RKO (cell line): ENCODE measurements at regions not wholly inside any gene's neighbourhood (a gene's known extent, or its start where the extent isn't known, plus 50 kb on each side); places are given as distances from the start of the nearest gene placed in this dataset.
"Not testable (repeated sequence)": the region's sequence is repeated elsewhere in the genome, so short reads cannot be mapped to it uniquely, and the experiment has no call there.

Source experiments
- DNase-seq: peaks from one replicate; pipeline ENCODE4 v3.0.0-alpha.2; 2016; ENCODE audit warnings: low spot score

DNA sequence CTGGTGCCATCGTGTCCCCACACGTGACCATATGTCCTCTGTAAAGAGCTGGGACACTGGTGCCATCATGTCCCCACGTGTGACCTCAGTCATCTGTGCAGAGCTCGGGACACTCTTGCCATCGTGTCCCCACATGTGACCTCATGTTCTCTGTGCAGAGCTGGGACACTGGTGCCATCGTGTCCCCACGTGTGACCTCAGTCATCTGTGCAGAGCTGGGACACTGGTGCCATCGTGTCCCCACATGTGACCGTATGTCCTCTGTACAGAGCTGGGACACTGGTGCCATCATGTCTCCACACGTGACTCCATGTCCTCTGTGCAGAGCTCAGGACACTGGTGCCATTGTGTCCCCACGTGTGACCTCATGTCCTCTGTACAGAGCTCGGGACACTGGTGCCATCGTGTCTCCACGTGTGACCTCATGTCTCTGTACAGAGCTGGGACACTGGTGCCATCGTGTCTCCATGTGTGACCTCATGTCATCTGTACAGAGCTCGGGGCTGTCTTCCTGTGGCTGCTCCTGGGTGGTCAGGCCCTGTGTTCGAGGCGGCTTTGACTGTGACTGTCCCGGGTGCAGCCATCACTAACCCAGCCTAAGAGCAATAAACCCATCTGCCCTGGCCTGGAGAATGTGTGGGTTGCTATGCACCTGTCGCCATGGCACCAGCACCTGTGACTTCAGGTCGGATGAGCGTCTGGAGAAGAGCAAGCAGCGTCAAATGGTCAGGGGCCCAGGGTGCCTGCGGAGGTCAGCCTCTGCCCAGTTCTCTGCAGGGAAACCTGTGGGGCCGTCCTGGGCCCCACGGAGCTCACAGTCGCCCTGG lies 334.4 kb downstream of the ADGRD1 start:
- DNase-seq: no peak

DNA sequence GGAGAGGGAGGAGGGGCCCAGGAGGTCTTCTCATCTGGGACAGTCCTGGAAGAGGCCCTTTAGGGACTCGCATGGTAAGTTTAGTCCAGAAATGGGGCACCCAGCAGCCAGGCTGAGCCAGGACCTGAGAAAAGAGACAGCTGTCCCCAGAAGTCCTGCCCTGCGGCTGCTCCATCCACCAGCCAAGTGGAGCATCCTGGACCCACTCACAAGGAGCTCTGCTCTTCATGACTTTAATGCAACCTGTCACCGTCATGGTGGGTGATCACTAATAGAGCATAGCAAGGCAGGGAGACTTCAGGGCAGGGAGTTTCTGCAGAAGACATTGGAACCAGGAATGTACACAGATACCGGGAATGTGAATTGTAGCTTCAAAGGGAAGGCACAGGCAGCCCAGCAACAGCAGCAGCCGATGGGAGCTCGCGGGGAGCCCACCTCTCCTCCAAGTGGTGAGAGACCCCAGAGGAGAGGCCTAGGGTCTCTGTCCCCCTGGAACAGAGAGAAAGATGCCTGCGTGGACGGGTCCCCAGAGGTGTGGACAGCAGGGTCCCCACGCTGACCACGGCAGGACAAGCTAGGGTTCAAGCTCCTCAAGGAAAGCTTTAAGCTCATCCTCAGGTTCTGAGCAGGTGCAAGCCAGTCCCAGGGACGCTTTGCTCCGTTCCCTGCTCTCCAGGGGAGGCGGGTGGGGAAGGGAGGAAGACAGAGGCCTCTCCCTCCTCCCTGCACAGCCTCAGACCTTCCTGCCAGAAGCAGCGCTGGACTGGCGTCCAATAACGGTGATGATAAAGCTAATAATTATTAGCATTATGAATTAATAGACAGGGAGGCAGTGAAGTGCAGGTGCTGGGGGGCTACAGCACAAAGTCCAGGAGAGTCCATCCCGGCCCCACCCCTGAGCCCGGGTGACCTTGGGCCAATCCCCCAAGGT lies 335.3 kb downstream of the ADGRD1 start:
- not testable (repeated sequence) for DNase-seq

DNA sequence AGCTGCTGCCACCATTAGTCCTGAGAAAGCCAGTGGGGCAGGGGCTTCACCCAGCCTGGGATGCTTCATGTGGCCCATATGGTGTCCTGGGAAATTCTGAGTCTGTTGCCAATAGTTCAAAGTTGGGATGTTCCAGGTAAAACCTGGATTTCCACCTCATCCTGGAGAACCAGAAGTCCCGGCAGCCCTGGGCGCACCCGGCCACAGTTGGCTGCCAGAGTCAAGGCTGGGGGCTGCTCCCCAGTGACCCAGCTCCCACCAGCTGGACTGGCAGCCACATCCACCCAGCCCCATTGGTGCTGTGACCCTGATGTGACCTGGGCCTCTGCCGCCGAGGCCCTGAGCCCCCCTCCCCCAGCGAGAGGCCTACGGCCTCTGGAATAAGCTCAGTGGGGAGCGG lies 336.1 kb downstream of the ADGRD1 start:
- not testable (repeated sequence) for DNase-seq

DNA sequence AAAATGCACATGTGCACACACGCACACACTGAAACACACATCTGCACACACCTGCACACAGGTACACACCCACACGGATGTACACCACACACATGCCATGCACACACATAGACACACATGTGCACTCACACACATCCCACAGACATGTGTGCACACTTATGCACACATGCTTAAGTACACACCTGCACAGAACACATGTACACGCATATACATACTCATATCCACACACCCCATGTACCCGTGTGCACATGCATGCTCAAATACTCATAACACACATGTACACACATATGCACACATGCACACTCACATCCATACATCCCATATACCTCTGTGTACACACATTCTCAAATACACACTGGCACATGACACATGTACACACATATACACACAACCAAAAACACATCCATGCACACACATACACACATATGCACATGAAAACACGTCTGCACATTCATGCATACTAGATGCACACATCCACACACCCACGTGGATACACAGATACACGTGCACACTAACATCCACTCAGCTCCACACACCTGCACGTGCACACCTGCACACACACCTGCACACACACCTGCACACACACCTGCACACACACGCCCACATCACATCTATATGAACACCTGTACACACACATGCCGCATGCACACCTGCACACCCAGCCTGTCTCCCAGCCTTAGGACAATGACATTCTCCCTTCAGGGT lies 336.7 kb downstream of the ADGRD1 start:
- DNase-seq: no peak

DNA sequence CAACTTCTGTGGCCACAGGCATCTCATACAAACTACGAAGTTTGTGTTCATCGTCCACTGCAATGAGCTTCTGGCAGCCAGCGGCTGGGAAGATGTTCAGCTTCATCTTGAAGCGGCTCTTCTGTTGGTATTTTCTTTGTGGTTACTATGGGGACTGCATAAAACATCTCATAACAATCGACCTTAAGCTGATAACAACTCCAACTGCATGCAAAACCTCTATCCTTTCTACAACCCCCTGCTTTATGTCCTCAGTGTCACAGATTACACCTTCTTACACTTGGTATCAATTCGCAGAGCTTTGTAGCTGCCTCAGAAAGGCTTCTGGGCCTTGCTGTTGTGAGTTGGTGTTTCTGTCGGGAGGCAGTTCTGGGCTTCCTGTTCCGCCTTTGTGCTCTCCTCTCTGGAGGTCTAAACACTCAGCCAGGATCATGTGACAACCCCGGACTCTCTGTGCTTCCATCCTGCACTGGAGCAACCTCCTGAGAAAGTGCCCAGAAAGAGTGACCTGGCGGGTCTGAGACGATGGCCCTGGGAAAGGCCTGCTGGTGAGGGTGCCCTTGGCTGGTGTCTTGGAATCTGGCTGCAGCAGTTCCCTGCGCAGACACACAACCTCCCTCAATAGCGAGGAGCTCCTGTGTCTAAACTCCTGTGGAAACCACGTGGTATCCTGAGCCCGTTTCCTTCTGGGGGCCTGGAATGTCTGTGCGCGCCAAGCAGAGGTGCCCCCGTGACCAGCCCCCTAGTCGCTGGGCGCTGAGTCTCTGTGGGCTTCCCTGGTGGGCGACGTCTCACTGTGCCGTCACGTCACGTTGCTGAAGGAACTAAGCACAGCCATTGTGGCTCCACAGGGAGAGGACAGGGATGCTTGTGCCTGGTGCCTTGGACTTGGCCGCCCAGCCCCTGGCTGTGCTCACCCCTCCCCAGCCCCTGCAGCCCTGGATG lies 339.6 kb downstream of the ADGRD1 start:
- not testable (repeated sequence) for DNase-seq

DNA sequence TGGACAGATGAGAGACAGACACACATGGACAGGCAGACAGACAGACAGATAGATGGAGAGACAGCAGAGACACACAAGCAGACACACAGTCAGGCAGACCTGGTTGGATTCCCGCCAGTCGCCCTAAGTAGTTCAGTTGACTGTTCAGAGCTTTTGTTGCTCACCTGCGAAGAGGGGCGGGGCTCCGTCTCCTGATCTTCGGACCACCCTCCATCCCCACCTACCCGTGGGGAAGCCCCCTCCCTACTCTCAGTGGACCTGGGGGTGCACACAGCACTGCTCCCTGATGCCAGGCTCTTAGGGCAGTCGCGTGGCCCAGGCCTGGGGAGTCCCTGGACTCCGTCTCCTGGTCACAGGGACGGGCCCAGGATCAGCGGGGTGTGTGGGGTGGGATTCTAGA lies 341.0 kb downstream of the ADGRD1 start:
- DNase-seq: not testable (repeated sequence)

DNA sequence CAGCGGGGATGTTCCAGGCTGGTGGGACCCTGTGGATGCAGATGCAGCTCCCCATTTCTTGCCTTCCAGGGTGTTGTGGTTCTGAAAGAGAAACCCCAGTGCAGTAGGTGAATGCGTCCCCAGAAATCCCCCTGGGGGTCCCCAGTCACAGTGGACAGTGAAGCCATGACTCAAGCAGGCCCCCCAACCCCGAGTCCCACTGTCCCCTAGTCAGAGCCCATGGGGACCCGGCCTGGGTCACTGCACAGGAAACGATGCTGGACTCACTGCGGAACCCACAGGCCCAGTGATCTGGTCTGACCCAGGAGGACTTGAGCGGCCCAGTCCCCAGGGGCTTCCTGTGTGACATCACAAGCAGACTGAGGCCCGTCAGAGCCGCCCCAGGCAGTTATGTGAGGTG lies 341.4 kb downstream of the ADGRD1 start:
- not testable (repeated sequence) for DNase-seq

DNA sequence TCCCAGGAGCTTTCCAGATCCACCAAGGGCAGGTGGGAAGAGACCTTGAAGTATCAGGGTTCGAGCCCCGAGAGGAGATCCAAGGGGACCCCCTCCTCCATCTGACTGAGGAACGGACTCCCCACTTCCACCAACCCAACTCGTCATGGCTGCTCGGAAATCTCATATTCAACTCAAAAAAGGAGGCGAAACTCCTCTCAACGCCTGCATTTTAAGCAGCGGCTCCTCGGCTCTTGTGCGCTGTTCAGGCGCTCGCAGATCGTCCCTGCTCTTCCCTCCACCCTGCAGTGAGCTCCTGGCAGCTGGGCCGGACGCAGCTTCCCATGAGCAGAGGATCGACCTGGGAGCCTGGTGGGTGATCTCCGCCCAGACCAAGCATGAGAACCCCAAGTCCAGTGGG lies 341.9 kb downstream of the ADGRD1 start:
- not testable (repeated sequence) for DNase-seq

DNA sequence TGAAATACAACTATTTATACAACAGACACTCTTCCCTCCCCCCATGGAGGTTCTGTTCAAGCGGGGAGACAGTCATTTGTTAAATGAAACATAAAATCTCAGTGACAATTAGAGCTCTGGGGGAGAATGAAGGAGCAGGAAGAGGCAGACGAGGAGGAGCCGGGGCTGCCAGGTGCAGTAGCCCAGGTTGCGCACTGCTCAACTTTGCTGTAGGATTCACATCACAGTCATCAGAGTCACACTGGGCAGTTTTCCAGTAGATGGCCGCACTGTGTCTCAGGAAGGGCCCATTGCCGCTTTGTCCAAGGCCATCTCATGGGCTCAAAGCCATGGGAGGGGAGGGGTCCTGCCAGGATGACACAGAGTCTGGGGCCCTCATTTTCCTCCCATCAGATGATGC lies 342.4 kb downstream of the ADGRD1 start:
- DNase-seq: not testable (repeated sequence)

DNA sequence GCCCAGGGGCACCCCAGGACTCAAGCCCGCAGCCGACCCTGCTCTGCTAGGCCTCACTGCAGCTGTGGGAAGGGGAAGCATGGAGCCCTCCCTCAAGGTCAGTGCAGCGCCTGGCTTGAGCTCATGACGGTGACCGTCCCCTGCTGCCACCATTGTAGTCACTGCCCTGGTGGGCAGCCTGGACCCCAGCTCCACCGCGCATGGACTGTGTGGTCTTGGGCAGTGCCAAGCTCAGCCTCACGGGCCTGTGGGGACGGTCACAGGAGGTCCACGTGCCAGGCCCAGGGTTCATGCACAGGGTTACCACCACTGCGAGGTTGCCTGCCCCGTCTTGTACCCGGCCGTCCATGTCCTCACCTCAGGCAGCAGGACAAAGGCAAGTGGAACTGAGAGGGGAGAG lies 342.9 kb downstream of the ADGRD1 start:
- not testable (repeated sequence) for DNase-seq

DNA sequence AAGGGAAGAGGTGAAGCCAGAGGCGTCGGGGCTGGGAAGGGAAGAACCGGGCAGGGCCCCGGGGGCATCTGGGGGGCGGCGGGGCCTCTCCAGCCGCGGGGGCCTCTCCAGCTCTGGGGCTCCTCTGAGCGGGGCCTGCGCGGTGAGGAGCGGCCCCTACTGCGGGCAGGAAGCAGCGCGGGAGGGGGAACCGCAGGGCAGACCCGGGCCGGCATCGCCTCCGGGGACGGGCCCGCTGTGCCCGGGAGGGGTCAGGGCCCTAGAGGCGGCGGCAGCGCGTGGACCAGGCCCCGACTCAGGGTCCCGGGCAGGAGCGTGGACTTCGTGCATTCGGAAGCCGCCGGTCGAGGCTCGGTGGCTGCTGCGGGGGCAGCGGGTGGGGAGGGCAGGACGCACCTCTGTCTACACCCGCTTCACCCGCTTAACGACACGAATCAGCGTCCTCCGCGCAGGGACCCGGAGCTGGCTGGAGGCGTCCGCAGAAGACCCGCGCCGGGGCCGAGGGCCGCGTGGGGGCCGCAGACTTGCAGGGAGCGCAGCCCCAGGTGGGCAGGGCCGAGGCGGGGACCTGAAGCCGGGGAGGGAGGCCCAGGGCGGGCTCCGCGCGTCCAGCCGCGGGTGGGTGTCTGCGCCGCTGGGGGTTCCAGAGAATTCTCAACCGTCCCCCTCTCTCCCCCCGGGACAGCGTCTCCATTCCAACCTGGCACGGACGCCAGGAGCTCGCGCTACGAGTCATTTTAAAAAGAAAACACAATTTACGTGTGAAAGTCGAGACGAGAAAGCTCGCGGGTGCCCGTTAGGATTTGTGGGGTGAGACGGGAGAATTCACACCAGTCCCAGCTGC lies 345.0 kb downstream of the ADGRD1 start:
- DNase-seq: not testable (repeated sequence)

DNA sequence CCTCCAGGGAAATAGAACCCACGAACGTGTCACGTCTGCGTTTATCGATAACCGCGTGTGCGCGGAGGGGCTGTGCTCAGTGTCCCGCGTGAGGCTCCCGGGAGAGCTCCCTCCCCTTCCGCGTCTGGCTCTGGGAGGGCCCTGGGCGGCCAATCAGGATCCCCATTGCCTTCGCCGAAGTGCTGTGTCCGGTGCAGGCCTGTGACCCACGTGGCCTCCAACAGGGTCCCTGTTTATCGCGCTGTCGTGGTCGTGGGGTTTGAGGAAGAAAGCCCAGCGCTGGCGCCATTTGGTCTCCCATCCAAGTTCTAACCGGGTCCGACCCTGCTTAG lies 345.6 kb downstream of the ADGRD1 start:
- not testable (repeated sequence) for DNase-seq

DNA sequence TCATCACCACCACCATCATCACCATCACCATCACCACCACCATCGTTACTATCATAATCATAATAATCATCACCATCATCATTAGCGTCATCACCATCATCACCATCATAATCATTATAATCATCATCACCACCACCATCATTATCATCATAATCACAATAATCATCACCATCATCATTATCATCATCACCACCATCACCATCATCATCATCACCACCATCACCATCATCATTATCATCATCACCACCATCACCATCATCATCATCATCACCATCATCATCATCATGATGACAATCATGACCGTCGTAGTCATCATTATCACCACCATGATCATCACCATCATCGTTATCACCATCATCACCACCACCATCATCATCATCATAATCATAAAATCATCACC lies 349.9 kb downstream of the ADGRD1 start:
- DNase-seq: not testable (repeated sequence)

DNA sequence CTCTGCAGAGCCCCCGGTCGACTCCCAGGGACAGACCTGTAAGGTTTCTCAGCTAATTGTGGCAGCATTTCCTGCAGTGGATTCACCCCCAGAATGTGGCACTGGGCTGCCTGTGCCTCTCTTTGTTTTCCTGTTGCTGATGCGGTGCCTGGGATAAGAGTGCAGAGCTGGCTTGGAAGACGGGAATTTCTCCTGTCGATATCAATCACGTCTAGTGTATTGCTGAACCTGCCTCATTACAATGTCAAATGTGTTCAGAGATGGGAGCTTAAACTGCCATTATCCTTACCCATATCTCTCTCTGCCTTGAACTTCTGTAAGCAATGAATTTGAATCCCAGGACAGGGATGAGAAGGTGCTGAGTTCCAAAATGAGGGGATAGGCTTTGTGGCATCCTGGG lies 350.9 kb downstream of the ADGRD1 start:
- DNase-seq: not testable (repeated sequence)

DNA sequence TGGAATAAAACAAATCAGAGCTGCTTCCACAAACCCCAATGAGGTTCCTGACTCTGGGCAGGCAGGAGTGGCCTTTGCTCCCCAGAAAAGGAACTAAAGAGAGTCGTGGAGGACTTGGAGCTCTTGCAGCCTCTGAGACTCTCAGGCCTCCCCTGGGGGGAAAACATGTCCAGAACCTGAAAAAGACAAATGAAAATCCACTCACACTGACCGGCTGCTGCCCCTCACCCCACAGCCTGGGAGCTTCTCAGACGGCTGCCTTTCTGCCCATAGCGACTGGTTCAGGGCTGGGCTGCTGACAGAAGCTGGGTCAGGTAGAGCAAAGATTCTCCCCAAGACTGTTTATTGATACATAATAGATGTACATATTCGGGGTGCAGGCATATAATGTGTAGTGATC lies 356.0 kb downstream of the ADGRD1 start:
- DNase-seq: no peak

DNA sequence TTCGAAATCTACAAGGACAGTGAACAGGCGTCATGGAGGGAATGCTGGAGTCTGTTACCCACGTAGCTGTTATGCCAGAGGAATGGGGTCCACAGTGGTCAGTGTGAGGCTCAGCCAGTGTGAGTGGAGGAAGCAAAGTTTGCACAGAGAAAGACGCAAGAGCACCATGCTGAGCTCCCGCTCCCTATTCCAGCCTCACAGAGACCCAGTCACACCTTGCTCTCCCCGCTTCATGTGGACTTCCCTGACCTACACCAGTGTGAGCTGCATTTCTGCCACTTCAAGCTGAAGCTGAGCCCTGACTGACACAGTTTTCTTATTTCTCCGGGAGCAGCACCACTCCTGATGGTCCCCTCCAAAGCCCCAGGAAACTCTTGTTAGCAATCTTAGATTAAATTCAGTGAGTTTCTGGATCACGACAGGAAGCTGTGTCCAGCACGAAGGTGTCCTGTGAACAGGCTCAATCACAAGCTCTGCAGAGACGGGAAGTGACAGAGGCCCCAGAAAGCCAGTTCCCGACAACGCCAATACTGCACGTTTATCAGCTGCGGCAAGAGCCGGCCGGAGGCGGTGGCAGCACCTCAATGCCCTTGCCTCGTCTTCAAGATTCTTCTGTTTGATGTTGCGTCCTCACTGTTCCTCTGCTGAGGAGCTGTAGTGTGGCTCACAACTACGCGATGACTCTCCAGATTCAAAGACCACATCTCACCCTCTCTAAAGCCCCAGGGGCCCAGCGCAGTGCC lies 356.7 kb downstream of the ADGRD1 start:
- DNase-seq: not testable (repeated sequence)

DNA sequence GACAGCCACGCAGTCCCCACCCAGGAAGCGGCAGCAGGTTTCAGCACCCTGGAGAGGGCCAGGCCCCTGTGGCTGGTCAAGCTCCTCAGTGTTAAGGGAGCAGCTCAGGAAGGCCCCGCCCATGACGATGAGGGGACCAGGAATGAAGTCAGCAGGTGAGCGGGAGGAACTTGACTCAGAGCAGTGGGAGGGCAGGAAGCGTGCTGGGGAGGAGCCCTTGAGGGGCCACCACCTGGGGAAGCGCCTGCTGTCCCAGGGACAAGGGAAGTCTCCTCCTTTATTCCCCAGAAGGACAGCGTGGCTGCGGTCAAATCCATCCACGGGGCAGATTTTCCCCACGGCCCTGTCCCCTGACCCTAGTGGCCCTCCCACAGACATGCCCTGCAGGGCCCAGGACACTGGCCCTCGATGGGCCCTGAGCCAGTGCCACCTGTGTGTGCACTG lies 357.6 kb downstream of the ADGRD1 start:
- DNase-seq: not testable (repeated sequence)

DNA sequence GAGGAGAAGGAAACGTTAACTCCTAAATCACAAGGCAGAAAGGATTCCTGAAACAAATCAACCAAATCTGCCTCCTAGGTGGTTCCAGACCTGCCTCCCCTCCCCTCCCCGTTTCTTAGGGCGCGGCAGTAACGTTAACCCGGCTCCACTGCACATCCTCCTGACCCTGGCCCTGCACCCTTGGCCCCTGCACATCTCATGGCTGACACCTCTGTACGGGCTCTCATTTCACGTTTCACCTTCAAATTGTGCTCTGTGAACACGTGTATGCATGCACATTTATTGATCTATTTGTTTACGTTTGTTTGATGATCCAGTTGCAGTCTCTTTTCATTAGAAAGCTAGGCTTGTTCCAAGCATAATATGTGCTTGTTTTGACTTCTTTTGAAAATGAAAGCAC lies 358.1 kb downstream of the ADGRD1 start:
- DNase-seq: no peak

DNA sequence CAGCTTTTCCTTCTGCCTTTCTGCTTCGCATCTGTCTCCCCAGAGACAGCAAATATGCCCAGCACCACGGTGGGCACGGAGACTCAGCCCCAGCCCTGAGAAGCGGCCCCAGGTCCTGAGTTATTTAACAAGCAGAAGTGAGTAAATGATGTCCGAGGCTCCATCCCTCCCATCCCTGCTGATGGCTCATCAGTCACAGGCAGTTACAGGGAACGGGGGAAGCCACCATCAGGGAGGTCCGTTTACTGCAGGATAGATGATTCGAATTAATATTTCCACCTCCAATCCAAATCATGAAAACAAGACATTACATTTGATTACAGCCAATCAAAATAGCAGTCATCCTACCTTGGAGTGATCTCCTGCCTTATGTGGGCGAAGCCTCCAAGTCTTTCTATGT lies 358.7 kb downstream of the ADGRD1 start:
- not testable (repeated sequence) for DNase-seq
